Fibroblast of lung (primary cell): ENCODE measurements at regions not wholly inside any gene's neighbourhood (a gene's known extent, or its start where the extent isn't known, plus 50 kb on each side); places are given as distances from the start of the nearest gene placed in this dataset.

Source experiments
- DNase-seq, 2 donors: peaks; one replicate each; pipeline versions ENCODE4 v3.0.0 to v3.0.0-alpha.2; 2010; ENCODE audit warnings: low read depth in 2 of 2
- H2AFZ ChIP-seq: 2 replicates; pipeline ENCODE4 v1.5.1; 2012; ENCODE audit warnings: low read length, control low read depth, inconsistent platforms
- H3K27ac ChIP-seq: 2 replicates; pipeline ENCODE4 v1.5.1; 2011; ENCODE audit warnings: low read length, control low read depth; ENCODE audit not compliant: insufficient read depth
- H3K27me3 ChIP-seq: 2 replicates; pipeline ENCODE4 v1.5.1; 2011; ENCODE audit warnings: mild to moderate bottlenecking, low read length; ENCODE audit not compliant: control insufficient read depth, insufficient read depth
- H3K36me3 ChIP-seq: 2 replicates; pipeline ENCODE4 v1.5.1; 2011; ENCODE audit warnings: low read length; ENCODE audit not compliant: control insufficient read depth, insufficient read depth
- H3K4me1 ChIP-seq: 2 replicates; pipeline ENCODE4 v1.5.1; 2011; ENCODE audit warnings: low read length; ENCODE audit not compliant: control insufficient read depth, insufficient read depth; ENCODE audit errors: extremely low read depth
- H3K4me2 ChIP-seq: 2 replicates; pipeline ENCODE4 v1.5.1; 2011; ENCODE audit warnings: low read length, control low read depth; ENCODE audit not compliant: insufficient read depth; ENCODE audit errors: extremely low read depth
- H3K4me3 ChIP-seq, 4 experiments: fragments of 200-600 bp in 1 of 4; sonication (generic) in 1 of 4; replicated peaks in 1 of 4; 2 replicates each; pipeline ENCODE4 v1.5.1; 2011 to 2016; ENCODE audit warnings: low read length in 4 of 4, low read depth in 3 of 4, mild to moderate bottlenecking in 3 of 4, control low read depth in 2 of 4, inconsistent platforms in 1 of 4, mixed read lengths in 1 of 4; ENCODE audit not compliant: insufficient read depth in 1 of 4; ENCODE audit errors: control extremely low read depth in 1 of 4
- H3K79me2 ChIP-seq: 2 replicates; pipeline ENCODE4 v1.5.1; 2012; ENCODE audit warnings: mild to moderate bottlenecking, low read length, inconsistent platforms; ENCODE audit not compliant: control insufficient read depth, insufficient read depth
- H3K9ac ChIP-seq: 2 replicates; pipeline ENCODE4 v1.5.1; 2011; ENCODE audit warnings: mild to moderate bottlenecking, low read length, control low read depth; ENCODE audit not compliant: insufficient read depth
- H3K9me3 ChIP-seq: 2 replicates; pipeline ENCODE4 v1.5.1; 2012; ENCODE audit warnings: low read depth, low read length; ENCODE audit not compliant: control insufficient read depth, insufficient read depth
- H4K20me1 ChIP-seq: 2 replicates; pipeline ENCODE4 v1.5.1; 2011; ENCODE audit warnings: low read length; ENCODE audit not compliant: control insufficient read depth, insufficient read depth; ENCODE audit errors: extremely low read depth
- CTCF ChIP-seq, 2 donors: IDR thresholded peaks in 1 of 2; conservative IDR thresholded peaks in 1 of 2; 1 replicate in 1 of 2; 2 replicates in 1 of 2; pipeline ENCODE4 v1.5.1; 2011 to 2012; ENCODE audit warnings: low read length in 2 of 2, control low read depth in 1 of 2, inconsistent platforms in 1 of 2, low read depth in 1 of 2, mild to moderate bottlenecking in 1 of 2
- EZH2 ChIP-seq: IDR thresholded peaks from 2 replicates; pipeline ENCODE4 v1.5.1; 2012; ENCODE audit warnings: low read length, control low read depth, mild to moderate bottlenecking; ENCODE audit errors: missing control alignments

GRCh38 chr21:27426196-27426595 lies 459.3 kb upstream of the ADAMTS5 start:
- Histone ChIP-seq H2AFZ (no peak overlapping the region), H3K9me3 (no peaks in the 10 kb centered on the region), H3K36me3 (no peaks in the 10 kb centered on the region), H3K4me2 (no peak overlapping the region), H3K9ac (no peak overlapping the region), H3K27me3 (no peaks in the 10 kb centered on the region), H4K20me1 (no peaks in the 10 kb centered on the region), H3K4me3 (no peak overlapping the region), H3K27ac (no peak overlapping the region), H3K4me1 (peaks cover 24% of the 10 kb centered on the region), H3K79me2 (no peaks in the 10 kb centered on the region)
- TF ChIP-seq CTCF (conservative IDR thresholded peaks at IDR 0.05 in 1 of 2, IDR thresholded peaks at IDR 0.05 in 1 of 2; ENCODE audit: low read depth in 1 of 2, low read length in 2 of 2): no peak
- no peak for TF ChIP-seq EZH2
- no peak for DNase-seq

- Histone ChIP-seq H2AFZ (no peak overlapping the region), H3K9ac (no peak overlapping the region), H3K27ac (peak overlapping the region; percentile 1), H3K27me3 (no peaks in the 10 kb centered on the region), H3K4me1 (peaks cover 24% of the 10 kb centered on the region), H3K36me3 (no peaks in the 10 kb centered on the region), H3K4me3 (no peak overlapping the region), H4K20me1 (no peaks in the 10 kb centered on the region), H3K79me2 (no peaks in the 10 kb centered on the region), H3K4me2 (no peak overlapping the region), H3K9me3 (no peaks in the 10 kb centered on the region)
- DNase-seq: peak; percentile 55 to 68
- TF ChIP-seq EZH2 (no peak), CTCF (conservative IDR thresholded peaks at IDR 0.05 in 1 of 2, IDR thresholded peaks at IDR 0.05 in 1 of 2; ENCODE audit: low read depth in 1 of 2, low read length in 2 of 2) (no peak)
These were observed 458.7 kb upstream of the ADAMTS5 start for GRCh38 chr21:27425574-27425973.

- no peak overlapping the region for H3K9ac ChIP-seq
These were observed 458.3 kb upstream of the ADAMTS5 start for GRCh38 chr21:27425172-27425571.

More at GRCh38 chr21:27425172-27425571, 458.3 kb upstream of the ADAMTS5 start:
- Histone ChIP-seq H2AFZ (no peak overlapping the region), H3K79me2 (no peaks in the 10 kb centered on the region), H3K4me3 (no peak overlapping the region), H3K4me1 (peaks cover 24% of the 10 kb centered on the region), H3K9me3 (no peaks in the 10 kb centered on the region), H3K4me2 (no peak overlapping the region), H4K20me1 (no peaks in the 10 kb centered on the region), H3K27ac (peak overlapping the region; percentile 1), H3K36me3 (no peaks in the 10 kb centered on the region), H3K27me3 (no peaks in the 10 kb centered on the region)
- TF ChIP-seq CTCF (conservative IDR thresholded peaks at IDR 0.05 in 1 of 2, IDR thresholded peaks at IDR 0.05 in 1 of 2; ENCODE audit: low read depth in 1 of 2, low read length in 2 of 2) (peak in 1 of 2 donors; percentile 5), EZH2 (no peak)
- no peak for DNase-seq
